Thyroid gland (tissue), 4 donors: ENCODE measurements at regions not wholly inside any gene's neighbourhood (a gene's known extent, or its start where the extent isn't known, plus 50 kb on each side); places are given as distances from the start of the nearest gene placed in this dataset.

Experiments used
- POLR2A ChIP-seq, 2 donors: fragments of 450-650 bp; IDR thresholded peaks; one replicate each; pipeline ENCODE4 v1.6.1; 2017; ENCODE audit warnings: antibody characterized with exemption in 2 of 2, mild to moderate bottlenecking in 2 of 2, moderate library complexity in 1 of 2
- TF ChIP-seq, protein P1 (sequence below), 6 experiments: fragments of 200-600 bp in 3 of 6; fragments of 450-650 bp in 3 of 6; sonication (generic) in 3 of 6; IDR thresholded peaks; one replicate each; pipeline ENCODE4 v1.5.1; 2016 to 2019; ENCODE audit warnings: antibody characterized with exemption in 6 of 6, mild to moderate bottlenecking in 2 of 6, inconsistent platforms in 1 of 6, moderate library complexity in 1 of 6

DNA sequence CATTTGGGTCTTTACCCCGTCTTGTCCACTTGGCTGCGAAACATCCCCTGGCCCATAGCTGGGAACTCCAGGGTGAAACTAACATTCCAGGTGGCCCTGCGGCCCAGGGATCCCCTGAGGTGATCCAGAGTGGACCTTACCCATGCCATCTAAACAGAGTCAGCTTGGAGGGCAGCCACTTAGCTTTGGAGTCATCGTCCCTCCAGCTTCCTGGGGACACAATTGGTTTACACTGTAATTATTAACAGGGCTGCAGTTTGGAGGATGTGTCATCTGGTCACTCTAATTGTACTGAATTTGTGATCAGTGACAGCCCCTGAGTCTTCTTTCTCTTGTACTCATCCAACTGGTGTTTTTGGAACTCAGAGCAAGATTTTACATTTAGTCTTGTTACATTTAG lies 149.9 kb downstream of the ENGASE start:
- TF ChIP-seq, protein P1, sequence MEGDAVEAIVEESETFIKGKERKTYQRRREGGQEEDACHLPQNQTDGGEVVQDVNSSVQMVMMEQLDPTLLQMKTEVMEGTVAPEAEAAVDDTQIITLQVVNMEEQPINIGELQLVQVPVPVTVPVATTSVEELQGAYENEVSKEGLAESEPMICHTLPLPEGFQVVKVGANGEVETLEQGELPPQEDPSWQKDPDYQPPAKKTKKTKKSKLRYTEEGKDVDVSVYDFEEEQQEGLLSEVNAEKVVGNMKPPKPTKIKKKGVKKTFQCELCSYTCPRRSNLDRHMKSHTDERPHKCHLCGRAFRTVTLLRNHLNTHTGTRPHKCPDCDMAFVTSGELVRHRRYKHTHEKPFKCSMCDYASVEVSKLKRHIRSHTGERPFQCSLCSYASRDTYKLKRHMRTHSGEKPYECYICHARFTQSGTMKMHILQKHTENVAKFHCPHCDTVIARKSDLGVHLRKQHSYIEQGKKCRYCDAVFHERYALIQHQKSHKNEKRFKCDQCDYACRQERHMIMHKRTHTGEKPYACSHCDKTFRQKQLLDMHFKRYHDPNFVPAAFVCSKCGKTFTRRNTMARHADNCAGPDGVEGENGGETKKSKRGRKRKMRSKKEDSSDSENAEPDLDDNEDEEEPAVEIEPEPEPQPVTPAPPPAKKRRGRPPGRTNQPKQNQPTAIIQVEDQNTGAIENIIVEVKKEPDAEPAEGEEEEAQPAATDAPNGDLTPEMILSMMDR (IDR thresholded peaks at IDR 0.05), result no peak
- TF ChIP-seq POLR2A (IDR thresholded peaks at IDR 0.05), result no peak
